Activated T-helper 1 cell treated with anti-CD3 and anti-CD28 coated beads, Interleukin-2, amount 50 U/mL, for 16 hours (primary cell): ENCODE measurements at regions not wholly inside any gene's neighbourhood (a gene's known extent, or its start where the extent isn't known, plus 50 kb on each side); places are given as distances from the start of the nearest gene placed in this dataset.
"Not testable (repeated sequence)": the region's sequence is repeated elsewhere in the genome, so short reads cannot be mapped to it uniquely, and the experiment has no call there.

Experiments
- DNase-seq, 2 donors: peaks; one replicate each; pipeline ENCODE4 v3.0.0-alpha.2; 2020; ENCODE audit warnings: low read depth in 1 of 2, low spot score in 1 of 2

DNA sequence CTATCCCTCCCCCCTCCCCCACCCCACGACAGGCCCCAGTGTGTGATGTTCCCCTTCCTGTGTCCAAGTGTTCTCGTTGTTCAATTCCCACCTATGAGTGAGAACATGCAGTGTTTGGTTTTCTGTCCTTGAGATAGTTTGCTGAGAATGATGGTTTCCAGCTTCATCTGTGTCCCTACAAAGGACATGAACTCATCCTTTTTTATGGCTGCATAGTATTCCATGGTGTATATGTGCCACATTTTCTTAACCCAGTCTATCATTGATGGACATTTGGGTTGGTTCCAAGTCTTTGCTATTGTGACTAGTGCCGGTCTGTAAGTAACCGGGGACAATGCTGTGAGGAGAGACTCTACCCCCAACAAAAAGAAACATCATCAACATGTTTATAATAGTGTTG lies 217.2 kb downstream of the SEC23IP start:
- not testable (repeated sequence) for DNase-seq

DNA sequence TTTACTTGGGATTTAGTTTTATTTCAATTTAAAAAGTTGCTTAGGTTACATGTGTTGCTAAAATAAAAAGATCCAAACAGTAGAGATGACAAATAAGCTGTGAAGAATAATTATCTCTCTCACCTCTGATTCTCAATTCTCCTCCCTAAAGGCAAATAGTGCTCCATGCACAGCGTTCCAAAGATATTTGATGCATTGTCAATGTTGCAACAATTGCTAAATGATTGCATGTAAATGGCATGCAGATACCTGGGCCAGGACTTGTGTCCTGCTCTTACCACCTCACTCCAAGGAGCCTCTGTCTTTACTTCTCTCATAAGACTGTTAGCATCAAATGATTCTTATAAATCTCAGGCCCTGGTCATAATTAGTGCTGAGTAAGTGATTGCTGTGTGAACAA lies 217.7 kb downstream of the SEC23IP start:
- no peak for DNase-seq

GRCh38 chr10:120111628-120112027 lies 219.1 kb downstream of the SEC23IP start:
- DNase-seq = no peak

GRCh38 chr10:120112809-120113208 lies 220.3 kb downstream of the SEC23IP start:
- no peak for DNase-seq

DNA sequence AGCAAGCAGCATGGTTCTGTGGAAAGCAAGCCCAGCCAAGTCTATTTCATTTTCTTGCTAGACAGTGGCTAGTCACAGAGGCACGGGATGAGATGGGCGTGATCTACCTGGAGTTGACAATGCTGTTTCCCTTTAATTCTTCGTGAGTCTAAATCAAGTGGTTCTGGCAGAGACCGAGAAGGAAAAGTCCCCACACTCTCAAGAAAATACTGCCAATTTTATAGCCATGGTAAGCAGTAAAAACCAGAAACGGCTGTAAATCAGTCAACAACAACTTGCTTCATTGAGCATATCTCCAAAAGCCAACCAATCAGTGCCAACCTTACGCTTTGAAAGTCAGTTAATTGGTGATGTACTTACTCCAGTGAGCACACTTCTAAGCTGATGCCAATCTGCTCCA lies 223.4 kb downstream of the SEC23IP start:
- no peak for DNase-seq

DNA sequence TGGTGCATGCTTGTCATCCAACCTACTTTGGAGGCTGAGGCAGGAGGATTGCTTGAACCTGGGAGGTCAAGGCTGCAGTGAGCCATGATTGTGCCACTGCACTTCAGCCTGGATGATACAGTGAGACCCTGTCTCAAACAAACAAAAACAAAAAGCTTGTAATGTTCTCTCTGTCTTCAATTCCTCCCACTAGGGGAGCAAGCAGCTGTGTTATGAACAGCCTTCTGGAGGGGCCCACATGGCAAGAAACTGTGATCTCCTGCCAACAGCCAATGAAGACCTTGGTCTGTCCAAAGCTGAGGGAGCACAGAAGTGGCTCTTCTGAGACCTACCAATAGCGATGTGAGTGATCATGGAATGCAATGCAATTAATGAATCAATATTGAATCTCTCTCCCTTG lies 229.2 kb downstream of the SEC23IP start:
- DNase-seq = no peak

DNA sequence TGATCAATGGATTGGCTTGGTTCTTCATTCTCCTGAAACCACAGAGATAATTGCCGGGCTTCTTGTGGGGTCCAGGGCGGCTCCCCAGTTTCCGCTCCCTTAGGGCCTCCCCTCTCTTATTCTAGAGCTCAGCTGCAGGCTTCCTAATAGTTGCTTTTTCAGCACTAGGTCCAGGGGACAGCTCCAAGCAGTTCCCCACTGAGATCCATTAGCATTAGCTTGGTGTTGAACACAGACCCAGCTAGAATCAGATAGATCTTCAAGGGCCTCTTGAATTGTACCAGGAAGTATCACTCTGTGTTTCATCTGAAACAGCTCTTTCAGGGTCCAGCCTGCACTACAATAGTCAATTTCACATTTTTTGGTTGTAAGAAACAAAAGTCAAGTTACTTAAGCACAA lies 238.7 kb downstream of the SEC23IP start:
- DNase-seq = no peak

- no peak for DNase-seq
Observed at GRCh38 chr10:120132811-120133210, 240.3 kb downstream of the SEC23IP start.

GRCh38 chr10:120138689-120139088 lies 246.2 kb downstream of the SEC23IP start:
- DNase-seq = no peak

DNA sequence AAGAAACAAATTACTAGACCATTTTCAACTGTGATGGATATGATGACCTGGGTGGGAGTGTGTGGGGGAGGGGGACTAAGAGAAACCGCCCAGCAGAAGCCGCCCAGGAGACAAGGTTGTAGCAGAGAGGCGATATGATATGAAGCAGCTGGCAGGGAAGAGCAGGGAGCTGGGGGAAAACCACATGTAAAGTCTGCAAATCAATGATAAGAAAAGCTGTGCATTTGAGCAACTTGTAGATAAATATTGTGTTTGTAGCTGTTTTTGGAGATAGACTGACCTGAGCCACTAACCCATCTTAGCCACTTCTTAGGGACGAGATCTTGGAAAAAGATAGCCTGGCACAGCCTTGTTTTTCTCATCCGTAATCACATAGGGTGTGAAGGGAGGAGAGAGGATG lies 252.6 kb downstream of the SEC23IP start:
- no peak for DNase-seq

- DNase-seq = no peak
Observed at GRCh38 chr10:120156614-120157274, 264.2 kb downstream of the SEC23IP start.

DNA sequence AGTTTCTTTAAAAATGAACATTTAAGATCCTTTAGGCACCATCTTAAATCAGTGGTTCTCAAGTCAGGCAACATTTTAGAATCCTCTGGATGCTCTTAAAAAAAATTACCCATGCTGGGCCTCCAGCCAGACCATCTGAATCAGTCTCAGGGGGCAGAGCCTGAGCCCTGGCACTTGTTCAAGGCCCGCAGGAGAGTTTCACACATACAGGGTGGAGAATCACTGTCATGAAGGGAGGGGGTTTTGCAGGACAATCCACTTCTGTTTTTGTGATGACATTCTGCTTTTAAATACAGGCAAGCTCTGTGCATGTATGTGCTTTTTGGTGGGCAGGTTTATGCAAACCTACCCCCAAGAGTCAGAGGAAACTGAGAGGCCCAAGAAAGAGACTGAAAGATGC lies 268.6 kb downstream of the SEC23IP start:
- DNase-seq = no peak

DNA sequence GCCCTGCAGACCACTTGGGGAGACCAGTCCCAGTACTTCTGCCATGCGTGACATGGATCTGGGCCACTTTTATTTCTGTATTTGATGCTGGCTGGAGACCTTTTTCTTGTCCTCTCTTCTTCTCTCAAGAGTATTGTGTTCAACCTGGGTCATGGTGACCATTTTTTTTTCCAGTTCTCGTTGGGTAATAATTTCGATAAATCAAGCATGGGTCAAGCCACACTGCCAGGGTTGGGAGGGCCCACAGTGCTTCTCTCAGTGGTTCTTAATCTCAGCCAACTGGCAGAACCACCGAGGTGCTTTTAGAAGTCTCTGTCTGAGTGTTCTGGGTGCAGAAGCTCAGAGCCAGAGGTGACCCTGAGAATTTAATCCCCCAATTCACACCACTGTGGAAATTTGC lies 269.9 kb downstream of the SEC23IP start:
- no peak for DNase-seq

- DNase-seq = no peak
Observed at GRCh38 chr10:120172356-120172755, 279.8 kb downstream of the SEC23IP start.

DNA sequence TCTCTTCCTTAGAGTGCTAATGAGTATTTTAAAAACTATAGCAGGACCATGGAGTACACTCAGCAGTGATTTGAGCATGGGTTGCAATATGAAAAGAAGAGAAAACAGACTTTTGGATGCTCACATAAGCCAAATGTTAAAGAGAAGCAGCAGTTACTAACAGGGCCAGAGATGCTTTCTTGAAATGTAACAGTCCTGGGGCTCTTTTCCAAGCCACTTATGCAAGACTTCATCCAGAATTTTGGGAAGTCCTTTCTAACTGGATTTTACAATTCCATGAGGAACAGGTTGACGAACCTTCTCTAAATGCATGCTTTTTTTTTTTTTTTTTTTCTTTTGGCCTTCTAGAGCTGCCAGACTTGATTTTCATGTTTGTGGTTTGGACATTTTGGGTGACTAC lies 282.0 kb downstream of the SEC23IP start:
- DNase-seq = no peak

- DNase-seq = no peak
Observed at GRCh38 chr10:120177330-120177729, 279.7 kb upstream of the PLPP4 start.

DNA sequence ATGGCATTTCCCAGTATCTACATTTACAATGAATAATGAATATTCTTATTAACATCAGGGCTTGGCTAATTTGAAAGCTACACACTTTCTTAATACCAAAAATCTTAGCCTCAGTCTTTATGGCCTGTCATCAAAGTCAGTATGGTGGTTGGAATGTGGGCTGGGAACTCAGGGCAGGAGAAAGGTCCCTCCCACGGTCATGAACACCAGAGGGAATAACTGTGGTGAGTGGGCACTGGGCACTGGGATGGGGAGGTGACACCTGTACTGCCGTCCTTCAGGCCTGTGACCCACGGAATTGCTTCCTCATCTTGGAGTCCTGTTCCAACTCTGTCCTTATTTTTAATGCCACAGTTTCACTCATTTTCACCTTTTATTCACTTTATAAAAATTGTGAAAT lies 276.9 kb upstream of the PLPP4 start:
- no peak for DNase-seq

DNA sequence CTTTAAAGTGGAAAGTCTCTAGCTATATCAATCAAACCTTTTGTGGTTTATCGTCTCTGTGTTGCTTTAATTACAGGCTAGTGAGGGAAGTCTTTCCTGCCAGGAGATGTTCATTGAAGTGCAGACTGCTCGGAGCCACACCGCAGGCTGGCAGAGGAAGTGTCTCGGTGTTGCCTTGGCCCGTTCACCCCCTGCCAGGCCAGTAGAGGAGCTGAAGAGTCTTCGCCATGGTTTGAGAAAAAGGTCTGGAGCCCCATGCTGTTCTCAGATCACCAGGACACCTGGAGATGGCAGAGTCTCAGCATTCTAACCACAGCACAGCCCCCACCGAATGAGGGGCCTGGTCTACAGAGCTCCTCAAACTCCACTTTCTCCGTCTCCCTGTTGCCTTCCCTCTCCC lies 275.9 kb upstream of the PLPP4 start:
- DNase-seq = no peak

DNA sequence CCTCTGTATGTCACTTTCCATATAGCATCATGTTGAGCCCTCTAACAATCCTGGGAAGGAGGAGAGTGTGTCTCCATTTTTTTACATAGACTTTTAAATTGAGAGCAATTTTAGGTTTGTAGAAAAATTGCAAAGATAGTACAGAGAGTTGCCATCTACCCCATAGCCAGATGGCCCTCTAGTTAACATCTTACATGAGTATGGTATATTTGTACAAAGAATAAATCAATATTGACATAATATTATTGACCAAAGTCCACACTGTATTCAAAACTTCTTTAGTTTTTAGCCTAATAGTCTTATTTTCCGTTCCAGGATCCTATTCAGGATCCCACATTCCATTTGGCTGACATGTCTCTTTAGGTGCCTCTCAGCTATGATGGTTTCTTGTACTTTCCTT lies 274.6 kb upstream of the PLPP4 start:
- DNase-seq = no peak

DNA sequence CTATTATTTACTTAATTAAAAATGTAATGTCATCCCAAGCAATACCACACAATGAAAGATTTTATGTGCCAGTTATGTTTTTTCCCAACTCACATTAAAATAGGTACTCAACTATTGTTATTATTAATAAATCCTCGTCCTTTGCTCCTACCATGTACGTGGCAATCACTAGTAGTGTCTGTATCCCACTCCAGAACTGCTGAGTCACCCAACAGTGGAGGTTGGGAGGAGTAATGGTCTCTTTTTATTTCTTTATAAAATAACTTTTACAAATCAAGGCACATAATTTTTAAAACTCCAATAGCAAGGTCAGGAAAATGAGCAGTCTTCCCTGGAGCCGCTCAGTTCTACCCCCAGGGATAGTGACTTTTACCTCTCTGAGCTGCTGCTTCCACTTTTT lies 273.5 kb upstream of the PLPP4 start:
- DNase-seq = no peak

DNA sequence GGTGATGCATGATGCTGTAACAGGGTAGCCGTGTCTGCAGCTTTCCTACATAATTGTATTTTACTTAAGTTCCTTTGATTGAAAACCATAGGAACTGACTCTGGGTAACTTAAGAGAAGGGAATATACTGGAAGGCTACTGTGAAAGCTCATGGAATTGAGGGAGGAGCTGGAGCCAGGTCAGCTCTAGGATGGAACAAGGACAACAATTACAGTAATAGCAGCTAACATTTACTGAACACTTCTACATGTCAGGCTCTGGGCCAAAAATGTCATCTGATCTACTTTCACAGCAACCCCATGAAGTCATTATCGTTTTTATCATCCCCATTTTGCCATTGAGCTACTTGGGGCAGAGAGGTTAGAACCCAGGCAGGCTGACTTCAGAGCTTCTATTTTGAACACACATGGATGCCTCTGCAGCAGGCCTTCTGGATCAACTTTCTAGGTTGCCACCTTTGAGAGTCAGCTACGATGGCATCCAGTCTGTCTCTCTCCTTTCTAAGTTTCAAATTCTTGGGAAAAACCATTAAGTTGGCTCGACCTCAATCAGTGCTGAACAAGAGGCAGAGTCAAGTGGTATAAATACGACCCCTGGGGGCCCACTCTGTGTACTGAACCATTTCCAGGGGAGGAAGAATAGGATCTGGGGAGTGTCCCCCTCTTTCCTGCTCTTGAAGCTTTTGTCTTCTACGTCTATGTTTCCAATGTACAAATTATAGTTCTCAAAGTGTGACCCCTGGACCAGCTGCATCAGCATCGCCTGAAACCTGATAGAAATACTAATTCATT lies 272.3 kb upstream of the PLPP4 start:
- no peak for DNase-seq

- no peak for DNase-seq
Observed at GRCh38 chr10:120186506-120186905, 270.5 kb upstream of the PLPP4 start.

DNA sequence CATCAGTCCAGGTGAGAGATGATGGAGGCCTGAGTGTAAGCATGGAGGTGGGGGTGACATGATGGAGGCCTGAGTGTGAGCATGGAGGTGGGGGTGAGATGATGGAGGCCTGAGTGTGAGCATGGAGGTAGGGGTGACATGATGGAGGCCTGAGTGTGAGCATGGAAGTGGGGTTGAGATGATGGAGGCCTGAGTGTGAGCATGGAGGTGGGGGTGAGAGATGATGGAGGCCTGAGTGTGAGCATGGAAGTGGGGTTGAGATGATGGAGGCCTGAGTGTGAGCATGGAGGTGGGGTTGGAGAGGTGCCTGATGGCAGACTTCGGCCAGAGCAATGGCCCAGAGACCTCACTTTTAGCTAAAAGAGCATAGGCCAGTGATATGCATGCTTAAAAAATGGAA lies 269.9 kb upstream of the PLPP4 start:
- DNase-seq = not testable (repeated sequence)
